Occipital lobe (tissue), 1 donor: ENCODE measurements at regions not wholly inside any gene's neighbourhood (a gene's known extent, or its start where the extent isn't known, plus 50 kb on each side); places are given as distances from the start of the nearest gene placed in this dataset.

Experiments used
- DNase-seq: peaks from one replicate; lab custom pipeline; 2025; lab: John Stamatoyannopoulos, UW

- no peak for DNase-seq
These were observed 52.6 kb upstream of the GDF10 start for GRCh38 chr10:47247148-47248059.

GRCh38 chr10:47248386-47249090 is 51.5 kb upstream of the GDF10 start:
- no peak for DNase-seq

GRCh38 chr10:47249881-47250280 is 50.1 kb upstream of the GDF10 start:
- no peak for DNase-seq
